GM19395 (cell line): ENCODE measurements at regions not wholly inside any gene's neighbourhood (a gene's known extent, or its start where the extent isn't known, plus 50 kb on each side); places are given as distances from the start of the nearest gene placed in this dataset.
"Not testable (repeated sequence)": the region's sequence is repeated elsewhere in the genome, so short reads cannot be mapped to it uniquely, and the experiment has no call there.

Source experiments
- ATAC-seq: cut with Tn5 transposase; IDR thresholded peaks from one replicate; pipeline ENCODE4 v1.9.1; 2021; ENCODE audit warnings: mild to moderate bottlenecking, moderate library complexity; ENCODE audit not compliant: unreplicated experiment

DNA sequence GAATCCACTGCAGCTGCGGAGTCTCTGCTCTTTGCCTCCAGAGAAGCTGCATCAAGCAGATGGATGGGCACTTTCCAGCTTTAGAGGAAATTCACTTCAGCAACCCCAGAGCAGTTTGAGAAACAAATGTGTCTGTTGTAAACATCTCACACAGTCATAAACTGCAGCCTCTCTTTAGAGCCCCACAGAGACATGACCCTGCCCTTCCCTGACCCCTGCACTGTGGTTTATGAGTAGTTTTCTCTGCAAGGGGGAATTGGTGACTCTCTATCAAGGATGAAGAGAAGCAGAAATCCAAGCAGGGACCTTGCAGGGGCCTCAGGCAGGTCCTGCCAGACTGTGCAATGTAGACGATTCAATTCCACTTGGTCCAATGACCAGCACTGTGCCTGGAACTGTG lies 160.2 kb downstream of the SH2D4B start:
- ATAC-seq, result no peak

DNA sequence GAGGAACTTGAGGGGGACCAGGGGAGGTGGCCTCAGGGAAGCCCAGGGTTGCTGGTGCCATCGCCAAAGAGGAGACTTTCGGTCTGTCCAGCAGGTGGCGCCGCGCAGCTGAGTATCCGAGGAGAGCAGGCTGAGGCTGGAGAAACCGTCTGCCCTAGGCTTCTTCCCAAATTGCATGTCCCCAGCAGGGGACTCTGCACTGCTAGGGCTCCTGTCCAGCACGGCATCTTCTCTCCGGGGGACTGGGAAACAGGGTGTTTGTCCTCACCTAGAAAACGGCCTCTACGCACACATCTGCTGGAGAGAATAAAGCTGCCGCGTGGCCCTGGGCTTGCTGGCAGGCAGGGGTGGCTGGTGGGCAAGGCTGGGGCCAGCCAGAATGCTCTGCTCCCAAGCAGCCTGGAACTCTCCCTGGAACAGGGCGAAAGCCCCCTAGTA lies 161.9 kb downstream of the SH2D4B start:
- ATAC-seq, result peak; percentile 90

DNA sequence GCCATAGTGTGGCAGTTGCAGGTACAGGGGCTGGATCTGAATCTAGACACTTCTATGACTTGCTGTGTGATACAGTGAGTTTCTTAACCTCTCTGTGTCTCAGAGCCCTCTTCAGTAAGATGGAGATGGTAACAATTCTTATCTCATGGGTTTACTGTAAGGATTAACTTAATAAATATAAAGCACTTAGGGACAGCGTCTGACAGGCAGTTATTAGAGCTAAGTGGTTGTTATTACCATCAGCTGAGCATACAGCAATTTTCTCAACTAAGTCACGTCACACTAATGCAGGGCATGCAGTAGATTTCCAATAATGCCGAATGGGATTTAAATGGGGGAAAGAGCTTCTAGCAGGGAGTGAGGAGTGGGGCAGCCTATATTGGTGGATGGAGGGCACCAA lies 162.6 kb downstream of the SH2D4B start:
- ATAC-seq, result no peak

DNA sequence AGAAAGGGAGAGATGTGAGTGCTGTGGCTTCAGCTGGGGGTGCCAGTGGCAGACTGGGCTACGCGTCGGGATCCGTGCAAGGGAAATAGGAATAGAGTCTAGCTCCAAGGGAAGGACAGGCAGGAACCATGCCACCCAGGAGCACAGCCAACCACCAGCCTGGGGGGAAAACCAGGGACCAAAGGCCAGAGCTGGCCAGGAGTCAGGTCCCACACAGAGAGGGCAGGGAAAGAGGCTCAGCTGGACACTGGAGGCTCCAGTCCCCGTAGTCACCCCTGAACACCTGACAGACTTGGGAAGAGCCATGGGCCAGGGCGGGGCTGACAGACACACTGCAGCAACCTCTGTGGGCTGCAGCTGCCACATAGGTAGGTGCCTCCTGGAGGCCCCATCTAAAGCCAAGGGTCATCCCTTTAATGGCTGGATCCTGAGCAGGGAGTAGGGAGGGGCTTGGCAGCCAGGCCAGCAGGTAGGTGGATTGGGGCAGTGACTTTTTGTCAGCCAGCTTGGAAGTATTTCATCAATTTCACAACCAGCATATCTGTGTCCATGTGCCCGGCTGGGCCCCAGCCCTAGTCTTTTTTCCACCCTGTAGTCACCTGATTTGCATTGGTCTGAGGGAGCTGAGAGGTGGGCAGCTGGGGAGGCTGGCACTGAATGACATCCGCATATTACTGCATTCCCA lies 163.2 kb downstream of the SH2D4B start:
- ATAC-seq, result no peak

DNA sequence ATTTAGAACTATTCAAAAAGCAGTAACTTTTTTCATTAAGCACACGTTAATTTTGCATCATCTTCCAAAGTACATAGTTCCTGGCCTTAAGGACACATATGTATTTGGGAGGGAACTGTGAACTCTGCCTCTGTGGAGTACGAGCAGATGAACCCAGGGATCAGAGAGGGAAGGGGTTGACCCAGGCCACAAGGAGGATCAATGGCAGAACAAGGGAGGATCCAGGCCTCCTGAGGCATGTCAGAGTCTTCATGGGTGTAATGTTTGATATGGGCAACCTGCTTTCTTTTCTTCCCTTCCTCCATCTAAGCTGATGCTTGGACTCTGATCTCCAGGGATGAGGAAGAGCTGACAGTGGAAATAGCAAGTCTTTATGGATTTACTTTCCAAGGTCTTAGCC lies 164.0 kb downstream of the SH2D4B start:
- no peak for ATAC-seq

DNA sequence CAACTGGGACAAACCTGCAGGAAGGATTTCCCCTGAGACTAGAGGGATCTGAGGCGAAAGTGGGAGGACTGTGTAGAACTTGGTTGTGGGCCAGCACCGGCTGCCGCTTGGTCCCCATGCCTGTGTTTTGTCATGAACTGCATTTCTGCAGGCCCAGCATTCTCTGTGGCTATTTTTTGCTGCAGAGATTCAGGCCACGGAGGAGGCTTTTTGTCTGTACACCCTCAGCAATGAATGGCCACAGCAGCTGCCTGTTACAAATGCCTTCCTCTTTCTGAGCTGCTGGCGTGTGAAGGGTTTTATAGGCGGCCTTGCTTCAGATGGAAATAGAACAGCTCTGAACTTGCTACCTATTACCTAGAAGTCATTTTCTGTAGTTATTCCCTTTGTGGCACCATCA lies 164.4 kb downstream of the SH2D4B start:
- ATAC-seq, result no peak

DNA sequence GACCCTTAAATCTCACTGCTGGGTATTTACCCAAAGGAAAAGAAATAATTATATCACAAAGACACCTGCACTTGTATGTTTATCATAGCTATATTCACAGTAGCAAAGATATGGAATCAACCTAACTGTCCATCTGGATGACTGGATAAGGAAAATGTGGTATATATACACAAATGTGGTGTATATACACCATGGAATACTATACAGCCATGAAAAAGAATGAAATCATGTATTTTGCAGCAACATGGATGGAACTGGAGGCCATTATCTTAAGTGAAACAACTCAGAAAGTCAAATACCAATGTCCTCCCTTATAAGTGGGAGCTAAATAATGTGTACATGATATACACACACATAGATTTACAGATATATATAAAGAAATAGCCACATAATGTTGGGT lies 168.2 kb downstream of the SH2D4B start:
- ATAC-seq, result no peak

DNA sequence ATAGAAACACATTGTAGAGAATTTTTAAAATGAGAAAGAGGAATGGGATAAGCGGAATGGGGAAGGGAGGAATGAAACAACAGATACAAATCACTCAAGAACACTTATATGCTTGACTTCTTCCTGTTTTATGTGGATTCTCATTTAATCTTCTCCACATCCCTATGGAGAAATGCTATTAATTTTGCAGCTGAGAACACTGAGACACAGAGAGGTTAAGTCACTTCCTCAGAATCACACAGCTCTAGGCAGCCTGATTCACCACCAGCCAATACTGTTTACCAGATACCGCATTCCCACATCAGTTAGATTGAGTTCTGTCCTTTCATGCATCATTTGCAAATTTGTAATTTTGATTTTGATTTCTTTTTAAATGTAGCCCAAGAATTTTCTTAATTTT lies 170.5 kb downstream of the SH2D4B start:
- ATAC-seq, result no peak

DNA sequence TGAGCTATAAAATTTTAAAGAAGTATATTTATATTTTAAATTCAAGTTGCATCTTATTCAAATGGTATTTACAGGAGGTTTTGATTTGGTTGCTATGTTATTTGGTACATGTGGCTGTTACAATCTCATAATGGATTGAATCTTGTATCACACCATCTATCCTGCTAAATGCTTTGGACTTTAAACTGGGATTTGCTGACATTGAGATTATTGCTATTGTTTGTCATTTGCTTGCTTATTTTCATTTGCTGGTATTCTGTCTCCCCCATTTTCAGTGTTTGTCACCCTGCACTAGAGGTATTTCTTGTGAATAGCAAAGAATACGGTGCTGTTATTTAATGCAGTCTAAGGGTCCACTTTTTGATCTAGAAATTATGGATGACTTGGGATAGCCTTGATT lies 171.1 kb downstream of the SH2D4B start:
- ATAC-seq, result no peak

DNA sequence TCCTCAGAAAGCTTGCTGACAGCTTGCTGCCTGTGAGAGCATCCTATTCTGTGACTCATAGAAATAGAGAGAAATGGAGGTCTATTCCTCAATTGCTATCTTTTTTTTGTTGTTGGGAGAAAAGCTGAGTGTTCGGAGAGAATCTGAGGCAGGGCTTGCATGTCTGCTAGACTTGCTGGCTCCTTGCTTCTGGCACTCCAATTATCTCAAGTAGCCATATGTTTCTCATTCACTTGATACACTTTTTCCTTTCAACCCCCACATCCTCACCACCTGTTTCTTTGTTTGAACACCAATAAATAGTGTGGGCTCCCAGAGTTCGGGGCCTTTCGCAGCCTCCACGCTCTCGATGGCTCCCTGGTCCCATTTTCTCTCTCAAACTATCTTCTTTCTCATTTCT lies 172.2 kb downstream of the SH2D4B start:
- no peak for ATAC-seq

DNA sequence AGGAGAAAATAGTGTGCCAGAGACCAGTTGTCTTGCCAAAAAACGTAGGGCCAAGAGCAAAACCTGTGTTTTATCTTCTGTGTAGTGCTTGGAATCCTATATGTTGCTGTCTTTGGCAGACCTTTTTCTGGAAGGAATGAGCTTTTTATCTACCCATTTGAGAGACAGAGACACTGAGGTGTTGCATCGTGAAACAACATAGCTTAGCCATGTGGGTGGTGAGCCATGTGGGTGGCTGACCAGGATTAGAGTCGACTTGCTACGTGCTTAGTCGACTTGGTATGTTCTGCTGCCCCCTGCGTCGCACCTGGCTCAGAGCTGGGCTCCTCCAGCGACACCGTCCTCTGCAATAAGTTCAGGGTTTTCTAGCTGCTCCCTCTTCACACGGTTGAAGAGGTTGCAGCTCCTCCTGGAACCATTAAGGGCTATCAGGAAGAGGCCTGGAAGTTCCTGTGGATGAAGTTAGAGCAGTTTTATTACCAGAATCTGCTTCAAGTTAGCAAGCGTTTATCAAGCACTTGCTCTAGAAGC lies 175.8 kb downstream of the SH2D4B start:
- no peak for ATAC-seq

DNA sequence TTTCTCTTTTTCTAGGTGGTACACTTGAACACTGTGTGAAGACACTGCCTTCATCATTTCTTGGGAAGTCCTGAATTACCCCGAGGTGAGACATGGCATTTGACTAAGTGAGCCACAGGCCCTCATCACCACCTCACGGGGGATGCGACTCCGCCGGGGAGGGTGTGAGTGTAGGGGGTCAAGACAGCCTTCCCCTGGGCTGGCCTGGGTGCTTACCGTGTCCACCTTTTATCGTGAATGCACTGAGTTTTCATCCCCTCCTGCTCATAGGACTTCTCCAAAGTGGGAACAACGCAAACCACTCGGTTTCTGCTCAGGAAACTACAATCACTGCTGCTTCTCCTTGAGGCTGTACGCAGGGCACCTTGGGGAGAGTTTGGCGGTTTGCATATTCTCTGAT lies 176.9 kb downstream of the SH2D4B start:
- ATAC-seq, result no peak

DNA sequence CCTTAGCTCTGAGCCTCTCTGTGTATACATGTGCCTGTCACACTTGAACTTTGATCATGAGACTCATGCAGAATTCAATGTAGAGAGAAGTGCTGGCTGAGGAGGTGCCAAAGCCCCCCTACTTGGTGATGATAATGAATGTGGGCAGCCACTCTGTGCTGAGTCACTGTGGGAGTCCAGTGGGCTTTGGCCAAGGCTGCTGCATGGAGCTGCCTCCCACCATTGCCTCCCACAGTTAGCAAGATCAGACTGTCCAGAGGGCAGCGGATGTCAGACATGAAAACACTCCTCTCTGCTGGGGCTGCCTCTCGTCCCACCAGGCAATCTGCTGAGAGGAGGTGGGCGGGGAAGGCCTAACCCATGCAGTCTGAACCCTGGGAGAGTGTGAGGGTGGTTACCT lies 180.3 kb downstream of the SH2D4B start:
- no peak for ATAC-seq

DNA sequence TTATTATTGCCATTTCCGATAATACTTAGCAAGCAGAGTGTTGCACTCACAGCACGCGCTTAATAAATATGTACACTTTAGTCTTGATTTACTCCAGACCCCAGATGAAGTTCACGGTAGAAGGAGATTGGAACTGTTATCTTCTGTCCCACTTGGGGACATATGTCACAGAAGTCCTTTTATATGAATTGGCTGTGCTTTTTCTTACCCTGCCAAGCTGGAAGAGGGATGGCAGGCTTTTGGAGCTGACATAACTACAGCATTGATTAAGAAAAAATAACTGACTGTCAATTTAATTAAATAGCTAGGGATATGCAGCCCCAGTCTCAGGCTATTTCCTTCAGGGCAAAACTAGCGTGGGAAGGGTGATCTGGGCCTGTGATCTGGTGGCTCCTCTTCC lies 182.2 kb downstream of the SH2D4B start:
- no peak for ATAC-seq

DNA sequence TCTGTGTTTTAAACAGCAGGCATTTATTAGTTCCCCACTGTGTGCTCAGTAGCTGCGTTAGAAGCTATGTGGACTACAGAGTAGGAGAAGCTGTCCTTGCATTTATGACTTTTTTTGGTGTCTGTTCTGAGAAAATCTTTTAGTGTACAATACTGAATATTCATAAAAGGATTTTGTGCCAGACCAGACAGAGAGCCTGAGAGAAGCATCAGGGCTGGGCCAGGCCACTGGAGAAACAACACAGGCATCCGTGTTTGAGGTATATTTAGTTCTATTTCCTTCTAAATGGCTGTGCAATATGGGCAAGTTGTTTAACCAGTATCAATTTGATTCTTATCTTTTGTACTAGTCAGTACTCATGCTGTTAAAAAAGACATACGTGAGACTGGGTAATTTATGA lies 182.8 kb downstream of the SH2D4B start:
- ATAC-seq, result no peak

DNA sequence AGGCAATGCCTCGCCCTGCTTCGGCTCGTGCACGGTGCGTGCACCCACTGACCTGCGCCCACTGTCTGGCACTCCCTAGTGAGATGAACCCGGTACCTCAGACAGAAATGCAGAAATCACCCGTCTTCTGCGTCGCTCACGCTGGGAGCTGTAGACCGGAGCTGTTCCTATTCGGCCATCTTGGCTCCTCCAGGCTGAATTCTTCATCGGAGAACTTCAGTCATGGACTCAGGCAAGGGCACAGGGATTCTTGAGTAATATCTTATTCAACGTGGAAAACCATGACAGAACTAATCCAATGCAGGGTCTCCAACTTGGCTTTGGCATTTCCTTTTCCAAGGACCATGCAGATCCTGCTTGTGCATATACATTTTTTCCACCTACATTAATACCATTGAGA lies 190.7 kb downstream of the SH2D4B start:
- ATAC-seq, result not testable (repeated sequence)

DNA sequence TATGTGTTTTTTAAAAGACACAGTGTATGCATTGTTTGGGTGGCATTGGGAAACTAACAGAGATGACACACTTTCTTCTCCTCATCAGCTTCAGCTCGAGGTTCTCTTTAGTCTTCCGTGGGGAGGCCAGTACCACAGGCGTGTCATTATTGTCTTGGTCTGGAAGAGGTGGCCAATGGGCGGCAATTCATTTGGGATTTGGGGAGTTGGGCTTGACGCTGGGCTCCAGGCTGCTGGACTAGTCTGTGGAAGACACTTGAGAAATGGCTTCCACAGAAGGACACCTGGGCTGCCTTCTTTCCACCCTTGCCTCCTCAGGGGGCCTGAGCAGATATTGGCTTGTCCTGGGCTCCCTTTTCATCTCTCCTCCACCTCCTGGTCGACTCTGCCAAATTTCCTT lies 192.2 kb downstream of the SH2D4B start:
- no peak for ATAC-seq

DNA sequence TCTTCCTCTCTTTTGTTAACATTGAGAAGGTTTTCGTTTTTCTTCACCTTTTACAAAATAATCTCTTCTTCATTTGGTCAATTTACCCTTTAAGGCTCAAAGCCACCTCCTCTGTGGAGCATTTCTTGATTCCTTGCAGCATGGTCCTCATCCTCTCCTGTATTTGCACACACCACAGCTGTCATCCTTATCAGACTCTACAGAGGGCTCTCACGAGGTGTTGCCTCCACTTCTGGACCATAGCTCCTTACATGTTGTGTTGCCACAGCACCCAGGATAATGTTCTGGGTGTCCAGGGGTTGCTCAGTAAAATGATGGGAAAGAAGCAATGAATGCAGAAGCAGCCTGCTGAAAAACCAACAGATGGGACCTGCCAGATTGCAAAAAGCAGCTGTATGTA lies 192.8 kb downstream of the SH2D4B start:
- no peak for ATAC-seq

DNA sequence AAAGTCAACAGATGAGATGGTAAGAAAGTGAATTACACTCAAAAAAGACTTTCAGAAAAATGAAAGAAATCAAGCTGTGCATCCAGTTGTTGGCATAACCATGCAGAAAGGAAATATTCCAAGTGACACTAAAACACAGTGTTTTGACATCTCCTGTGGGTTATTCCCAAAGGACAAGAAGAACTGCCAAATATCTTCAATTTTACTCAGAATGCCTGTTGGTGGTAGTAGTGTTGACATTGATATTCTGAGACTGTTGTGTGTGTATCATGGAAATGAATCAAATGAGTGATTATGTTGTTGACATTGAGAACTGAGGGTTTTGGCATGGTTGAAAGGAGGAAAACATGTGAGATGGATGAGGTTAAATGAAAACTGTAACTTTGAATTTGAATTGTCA lies 196.9 kb downstream of the SH2D4B start:
- no peak for ATAC-seq

DNA sequence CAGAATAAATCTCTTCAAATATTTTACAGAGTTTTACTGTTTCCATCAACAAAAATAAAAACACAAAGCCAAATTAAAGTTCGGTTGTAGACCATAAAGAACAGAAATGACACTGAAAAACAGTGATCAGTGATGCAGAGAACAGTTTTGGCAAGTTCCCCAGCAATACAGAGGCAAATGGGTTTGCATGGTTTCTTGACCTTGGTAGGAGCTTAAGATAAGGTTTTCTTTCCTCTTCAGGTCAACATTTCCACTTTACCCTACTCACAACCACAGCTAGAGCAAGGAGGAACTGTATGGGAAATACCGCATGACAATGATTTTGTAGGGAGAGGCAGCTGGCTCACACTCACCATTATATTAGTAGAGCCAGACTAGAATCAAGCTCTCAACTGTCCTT lies 199.5 kb downstream of the SH2D4B start:
- ATAC-seq, result no peak

DNA sequence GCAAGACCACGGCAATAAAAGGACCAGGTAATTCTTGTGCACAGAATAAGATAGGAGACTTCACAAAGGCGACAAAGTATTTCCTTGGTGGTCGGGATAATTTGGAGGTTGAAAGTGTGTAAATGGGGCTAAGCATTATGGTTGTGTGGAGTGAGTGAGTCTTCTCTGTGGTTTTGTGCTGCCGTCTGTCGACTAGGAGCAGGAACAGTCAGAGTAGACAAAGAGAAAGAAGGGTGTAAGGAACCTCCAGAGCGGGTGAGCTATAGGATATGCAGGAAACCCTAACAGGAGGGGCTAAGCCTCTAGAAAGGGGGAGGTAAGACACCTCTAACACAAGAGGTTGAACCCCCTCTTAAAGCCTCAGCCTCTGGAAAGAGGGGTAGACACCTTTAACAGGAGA lies 201.6 kb downstream of the SH2D4B start:
- ATAC-seq, result no peak

DNA sequence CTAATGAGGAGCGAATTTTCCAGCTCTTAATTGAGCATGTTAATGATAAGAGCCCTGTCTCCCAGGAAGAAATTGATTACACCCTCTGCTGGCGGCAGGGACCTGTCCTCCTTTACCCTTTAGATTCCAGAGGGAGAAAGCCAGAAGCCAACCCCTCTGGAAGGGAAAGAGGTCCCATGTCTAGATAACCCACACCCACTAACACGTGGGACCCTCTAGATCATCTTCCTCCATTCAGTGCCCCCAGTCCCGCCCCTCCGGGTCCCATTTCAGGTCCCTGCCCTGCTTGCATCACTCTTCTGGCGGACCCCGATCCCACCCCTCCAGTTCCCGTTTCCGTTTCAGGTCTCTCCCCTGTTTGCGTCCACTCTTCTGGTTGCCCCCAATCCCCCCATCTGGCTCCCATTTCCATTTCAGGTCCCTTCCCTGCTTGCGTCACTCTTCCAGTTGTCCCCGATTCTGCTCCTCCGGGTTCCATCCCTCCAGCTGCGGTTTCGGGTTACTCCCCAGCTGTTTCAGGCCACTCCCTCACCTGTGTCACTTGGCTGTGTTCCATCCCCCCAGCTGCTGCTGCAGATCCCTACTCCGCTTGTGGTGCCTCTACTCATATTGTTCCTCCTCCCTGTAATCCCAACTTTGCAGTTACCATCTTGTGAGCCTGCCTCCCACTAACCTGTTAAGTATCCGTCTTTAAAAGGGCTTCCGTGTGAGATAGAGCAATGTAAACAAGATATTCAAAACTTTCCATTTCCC lies 202.4 kb downstream of the SH2D4B start:
- no peak for ATAC-seq
